Progenitor cell of endocrine pancreas (in vitro differentiated cells): ENCODE measurements at regions not wholly inside any gene's neighbourhood (a gene's known extent, or its start where the extent isn't known, plus 50 kb on each side); places are given as distances from the start of the nearest gene placed in this dataset.

Source experiments
- DNase-seq: peaks from one replicate; pipeline ENCODE4 v3.0.0; 2021; ENCODE audit warnings: low spot score; ENCODE audit not compliant: unreplicated experiment
- H3K27ac Mint-ChIP-seq: 2 replicates; pipeline ENCODE4 v1.8.0; 2021; ENCODE audit warnings: mild to moderate bottlenecking, moderate library complexity, mixed read lengths
- H3K27me3 Mint-ChIP-seq: 2 replicates; pipeline ENCODE4 v1.8.0; 2021; ENCODE audit warnings: mixed read lengths
- H3K36me3 Mint-ChIP-seq: 2 replicates; pipeline ENCODE4 v1.8.0; 2022; ENCODE audit warnings: mixed read lengths; ENCODE audit not compliant: insufficient read depth
- H3K4me1 Mint-ChIP-seq: 2 replicates; pipeline ENCODE4 v1.8.0; 2021; ENCODE audit warnings: low read depth, mixed read lengths
- H3K4me3 Mint-ChIP-seq: 2 replicates; pipeline ENCODE4 v1.8.0; 2021; ENCODE audit warnings: low read depth, mild to moderate bottlenecking, moderate library complexity, mixed read lengths
- H3K9me3 Mint-ChIP-seq: 2 replicates; pipeline ENCODE4 v1.8.0; 2021; ENCODE audit warnings: low read depth, mixed read lengths
- CTCF ChIP-seq: fragments of 200-600 bp; sonication (generic); IDR thresholded peaks from one replicate; pipeline ENCODE4 v1.5.0; 2021; ENCODE audit warnings: antibody characterized with exemption, mild to moderate bottlenecking; ENCODE audit not compliant: unreplicated experiment

- no peaks in the 10 kb centered on the region for H3K27me3 Mint-ChIP-seq
- H3K4me3 Mint-ChIP-seq, result no peak overlapping the region
- DNase-seq, result no peak
- TF ChIP-seq CTCF, result no peak
- no peaks in the 10 kb centered on the region for H3K4me1 Mint-ChIP-seq
- H3K9me3 Mint-ChIP-seq, result no peaks in the 10 kb centered on the region
- no peak overlapping the region for H3K27ac Mint-ChIP-seq
- no peaks in the 10 kb centered on the region for H3K36me3 Mint-ChIP-seq
These were observed 1455.3 kb upstream of the FLRT2 start for GRCh38 chr14:84074626-84075025.

GRCh38 chr14:84080944-84081343, 1449.0 kb upstream of the FLRT2 start:
- peaks cover 5% of the 10 kb centered on the region for H3K9me3 Mint-ChIP-seq
- H3K4me1 Mint-ChIP-seq, result peaks cover 4% of the 10 kb centered on the region
- H3K27me3 Mint-ChIP-seq, result no peaks in the 10 kb centered on the region
- no peak overlapping the region for H3K4me3 Mint-ChIP-seq
- no peak for DNase-seq
- no peak overlapping the region for H3K27ac Mint-ChIP-seq
- no peak for TF ChIP-seq CTCF
- H3K36me3 Mint-ChIP-seq, result no peaks in the 10 kb centered on the region

- Mint-ChIP-seq H3K27me3 (no peaks in the 10 kb centered on the region), H3K36me3 (no peaks in the 10 kb centered on the region), H3K4me3 (no peak overlapping the region), H3K4me1 (peaks cover 4% of the 10 kb centered on the region), H3K27ac (no peak overlapping the region), H3K9me3 (peaks cover 6% of the 10 kb centered on the region)
- TF ChIP-seq CTCF, result no peak
- no peak for DNase-seq
These were observed 1445.8 kb upstream of the FLRT2 start for GRCh38 chr14:84084056-84084630.

- TF ChIP-seq CTCF, result no peak
- Mint-ChIP-seq H3K9me3 (peaks cover 6% of the 10 kb centered on the region), H3K27me3 (no peaks in the 10 kb centered on the region), H3K4me3 (no peak overlapping the region), H3K36me3 (no peaks in the 10 kb centered on the region), H3K27ac (no peak overlapping the region), H3K4me1 (peaks cover 4% of the 10 kb centered on the region)
- DNase-seq, result no peak
These were observed 1444.5 kb upstream of the FLRT2 start for GRCh38 chr14:84085493-84085892.

GRCh38 chr14:84086714-84087113, 1443.2 kb upstream of the FLRT2 start:
- H3K27ac Mint-ChIP-seq, result no peak overlapping the region
- H3K9me3 Mint-ChIP-seq, result peaks cover 6% of the 10 kb centered on the region
- H3K36me3 Mint-ChIP-seq, result no peaks in the 10 kb centered on the region
- DNase-seq, result no peak
- H3K27me3 Mint-ChIP-seq, result peaks cover 2% of the 10 kb centered on the region
- no peak for TF ChIP-seq CTCF
- H3K4me1 Mint-ChIP-seq, result no peaks in the 10 kb centered on the region
- no peak overlapping the region for H3K4me3 Mint-ChIP-seq
